ENCODE measurements at regions not wholly inside any gene's neighbourhood (a gene's known extent, or its start where the extent isn't known, plus 50 kb on each side); places are given as distances from the start of the nearest gene placed in this dataset.

GRCh38 chr1:172980971-172981370 is 69.8 kb downstream of the TNFSF18 start:
- DNase-seq (ENCODE audit: low read depth): no peak
